OCI-LY7 (cell line): ENCODE measurements at regions not wholly inside any gene's neighbourhood (a gene's known extent, or its start where the extent isn't known, plus 50 kb on each side); places are given as distances from the start of the nearest gene placed in this dataset.

Experiments
- BruUV-seq: library from RNA; stranded (reverse); fragments of 400-500 nt; replicated peaks from 2 replicates; lab custom pipeline; 2021; lab: Mats Ljungman, UMichigan
- CTCF ChIA-PET: fragments of 300-600 bp; sonication (Branson Sonifier 250); formaldehyde crosslinking; loops from one replicate; lab custom pipeline; 2022; ENCODE audit warnings: antibody characterized with exemption; ENCODE audit not compliant: unreplicated experiment; lab: Charles Lee
- POLR2A ChIA-PET: fragments of 300-600 bp; sonication (Branson Sonifier 250); formaldehyde crosslinking; loops from one replicate; lab custom pipeline; 2022; ENCODE audit warnings: antibody characterized with exemption; lab: Charles Lee
- DNase-seq: peaks from one replicate; pipeline ENCODE4 v3.0.0-alpha.2; 2015; ENCODE audit warnings: low spot score
- H2AFZ ChIP-seq: fragments of 200-600 bp; sonication (generic), shearing (Covaris generic); 2 replicates; pipeline ENCODE4 v1.6.1; 2014; ENCODE audit warnings: mild to moderate bottlenecking, antibody characterized with exemption, low read length, moderate library complexity
- H3K27ac ChIP-seq: fragments of 200-600 bp; sonication (generic); 2 replicates; pipeline ENCODE4 v1.5.1; 2014; ENCODE audit warnings: mixed run types, low read depth, mild to moderate bottlenecking, moderate library complexity, low read length, inconsistent platforms; ENCODE audit not compliant: poor library complexity, severe bottlenecking
- H3K36me3 ChIP-seq: fragments of 200-600 bp; sonication (generic); 2 replicates; pipeline ENCODE4 v1.6.1; 2014; ENCODE audit warnings: mild to moderate bottlenecking, antibody characterized with exemption, low read length, moderate library complexity, mixed read lengths; ENCODE audit not compliant: insufficient read depth
- H3K4me1 ChIP-seq: fragments of 200-600 bp; sonication (generic); 2 replicates; pipeline ENCODE4 v1.5.1; 2014; ENCODE audit warnings: mild to moderate bottlenecking, low read length; ENCODE audit not compliant: insufficient read depth, poor library complexity, severe bottlenecking
- H3K4me2 ChIP-seq: fragments of 200-600 bp; sonication (generic); 2 replicates; pipeline ENCODE4 v1.6.1; 2014; ENCODE audit warnings: mild to moderate bottlenecking, low read length
- H3K4me3 ChIP-seq: fragments of 200-600 bp; sonication (generic); 2 replicates; pipeline ENCODE4 v1.5.1; 2014; ENCODE audit warnings: mild to moderate bottlenecking, low read depth, low read length; ENCODE audit not compliant: poor library complexity, severe bottlenecking
- H3K79me2 ChIP-seq: fragments of 200-600 bp; sonication (generic); 2 replicates; pipeline ENCODE4 v1.6.1; 2016; ENCODE audit warnings: low read depth, mild to moderate bottlenecking, low read length, moderate library complexity, mixed read lengths; ENCODE audit not compliant: insufficient read depth
- H3K9me2 ChIP-seq: fragments of 200-600 bp; sonication (generic); 2 replicates; pipeline ENCODE4 v1.6.1; 2016; ENCODE audit warnings: mild to moderate bottlenecking, low read length, mixed read lengths; ENCODE audit not compliant: insufficient read depth
- H3K9me3 ChIP-seq: fragments of 200-600 bp; sonication (generic); 2 replicates; pipeline ENCODE4 v1.6.1; 2014; ENCODE audit warnings: mild to moderate bottlenecking, mixed run types, low read length, mixed read lengths
- H4K20me1 ChIP-seq: fragments of 200-600 bp; sonication (generic); 2 replicates; pipeline ENCODE4 v1.6.1; 2014; ENCODE audit warnings: mild to moderate bottlenecking, antibody characterized with exemption, low read length, moderate library complexity, mixed read lengths; ENCODE audit not compliant: insufficient read depth
- CTCF ChIP-seq: fragments of 200-600 bp; sonication (generic); conservative IDR thresholded peaks from 2 replicates; pipeline ENCODE4 v1.5.1; 2014; ENCODE audit warnings: mild to moderate bottlenecking, antibody characterized with exemption, low read length, moderate library complexity, mixed read lengths
- EZH2phosphoT487 ChIP-seq: fragments of 200-600 bp; sonication (generic); IDR thresholded peaks from 2 replicates; pipeline ENCODE4 v1.6.1; 2018; ENCODE audit warnings: low read depth, borderline replicate concordance, mild to moderate bottlenecking, mixed run types, antibody characterized with exemption, low read length, moderate library complexity, mixed read lengths
- intact Hi-C: fragments of 100-400 bp; cut with micrococcal nuclease; formaldehyde crosslinking; loops from one replicate; pipeline ENCODE4 v1.10.0; 2022; ENCODE audit not compliant: unreplicated experiment

DNA sequence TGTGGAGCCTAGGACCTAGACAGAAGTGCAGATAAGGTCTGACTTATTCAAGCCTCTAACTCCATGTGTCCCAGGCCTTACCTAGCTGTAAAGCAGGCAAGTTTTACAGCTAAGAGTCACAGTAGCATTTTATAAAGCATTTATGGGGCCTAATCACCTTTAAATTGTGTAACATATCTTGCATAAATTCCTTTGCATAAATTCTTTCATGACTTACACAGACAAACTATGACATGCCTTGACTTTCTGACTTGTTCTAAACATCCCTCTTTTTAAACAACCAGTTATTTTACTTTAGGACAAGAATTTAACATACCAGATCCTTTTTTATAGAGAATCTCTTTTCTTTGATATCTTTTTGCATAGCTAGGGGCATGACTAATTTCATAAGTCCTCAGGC, 1257.8 kb upstream of the NRXN1 start:
- TF ChIP-seq CTCF: no peak
- TF ChIP-seq EZH2phosphoT487: no peak
- Histone ChIP-seq H3K27ac (no peak overlapping the region), H3K4me2 (no peak overlapping the region), H4K20me1 (no peaks in the 10 kb centered on the region), H3K4me1 (no peaks in the 10 kb centered on the region), H3K36me3 (no peaks in the 10 kb centered on the region), H3K9me2 (no peaks in the 10 kb centered on the region), H3K4me3 (no peak overlapping the region), H3K79me2 (no peaks in the 10 kb centered on the region), H3K9me3 (no peaks in the 10 kb centered on the region), H2AFZ (no peak overlapping the region)
- CTCF ChIA-PET: no interaction called here
- intact Hi-C loops: no loop called here
- POLR2A ChIA-PET: no interaction called here
- DNase-seq: no peak
- no TSS peak for BruUV-seq

DNA sequence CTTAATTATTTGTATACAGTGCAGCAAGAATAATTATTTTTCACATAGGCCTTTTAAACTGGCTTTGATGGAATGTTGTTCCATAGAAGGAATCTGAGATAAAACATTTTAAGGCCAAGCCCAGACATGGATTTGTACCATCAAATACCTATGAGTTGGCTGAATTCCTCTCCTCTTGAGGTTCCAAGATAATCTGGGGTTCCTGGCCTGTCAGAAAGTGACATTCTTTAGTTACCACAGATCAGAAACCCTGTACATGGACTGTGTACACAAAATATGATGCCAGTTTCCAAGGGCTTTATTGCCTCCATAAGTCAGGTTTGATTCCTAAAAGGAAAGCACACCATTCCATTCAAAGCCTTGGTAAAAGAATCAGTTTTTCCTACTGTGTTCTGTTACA, 1256.7 kb upstream of the NRXN1 start:
- H3K4me1 ChIP-seq: no peaks in the 10 kb centered on the region
- no peak overlapping the region for H3K27ac ChIP-seq
- no peak overlapping the region for H2AFZ ChIP-seq
- H4K20me1 ChIP-seq: no peaks in the 10 kb centered on the region
- no peak for DNase-seq
- H3K9me2 ChIP-seq: no peaks in the 10 kb centered on the region
- CTCF ChIA-PET: no interaction called here
- H3K79me2 ChIP-seq: no peaks in the 10 kb centered on the region
- H3K36me3 ChIP-seq: no peaks in the 10 kb centered on the region
- H3K9me3 ChIP-seq: no peaks in the 10 kb centered on the region
- TF ChIP-seq CTCF (no peak), EZH2phosphoT487 (no peak)
- no TSS peak for BruUV-seq
- intact Hi-C loops: no loop called here
- POLR2A ChIA-PET: no interaction called here
- H3K4me3 ChIP-seq: no peak overlapping the region
- H3K4me2 ChIP-seq: no peak overlapping the region

- Histone ChIP-seq H3K4me2 (no peak overlapping the region), H3K4me1 (peaks cover 2% of the 10 kb centered on the region), H3K79me2 (no peaks in the 10 kb centered on the region), H3K36me3 (no peaks in the 10 kb centered on the region), H2AFZ (no peak overlapping the region), H3K9me3 (no peaks in the 10 kb centered on the region), H3K4me3 (no peak overlapping the region), H4K20me1 (no peaks in the 10 kb centered on the region), H3K27ac (no peak overlapping the region), H3K9me2 (no peaks in the 10 kb centered on the region)
- TF ChIP-seq EZH2phosphoT487: no peak
- TF ChIP-seq CTCF: no peak
- intact Hi-C loops: no loop called here
- DNase-seq: no peak
- POLR2A ChIA-PET: no interaction called here
- no TSS peak for BruUV-seq
- CTCF ChIA-PET: no interaction called here
Observed at GRCh38 chr2:52269696-52270485, 1238.0 kb upstream of the NRXN1 start.
